OCI-LY3 (cell line): ENCODE measurements at regions not wholly inside any gene's neighbourhood (a gene's known extent, or its start where the extent isn't known, plus 50 kb on each side); places are given as distances from the start of the nearest gene placed in this dataset.

ENCODE experiments used
- CTCF ChIP-seq: fragments of 200-600, 300-600 bp; sonication (generic); IDR thresholded peaks from 2 replicates; pipeline ENCODE4 v1.5.1; 2014; ENCODE audit warnings: antibody characterized with exemption, low read length, low read depth
- EZH2phosphoT487 ChIP-seq: fragments of 200-600 bp; shearing (Covaris generic); IDR thresholded peaks from 2 replicates; pipeline ENCODE4 v1.6.1; 2018; ENCODE audit warnings: antibody characterized with exemption, mixed run types, low read depth

GRCh38 chrX:131853440-131853839, 169.7 kb upstream of the STK26 start:
- no peak for TF ChIP-seq CTCF
- no peak for TF ChIP-seq EZH2phosphoT487
